K562 (cell line): ENCODE measurements at regions not wholly inside any gene's neighbourhood (a gene's known extent, or its start where the extent isn't known, plus 50 kb on each side); places are given as distances from the start of the nearest gene placed in this dataset.
A peak's percentile ranks its signal among the peaks of the same experiment; 100 is the strongest.

Experiments
- CC2D1A ChIP-seq: fragments of 450-650 bp; IDR thresholded peaks from 2 replicates; pipeline ENCODE4 v1.6.1; 2017; ENCODE audit warnings: mild to moderate bottlenecking
- HMBOX1 ChIP-seq: sonication (generic); IDR thresholded peaks from 2 replicates; pipeline ENCODE4 v1.6.1; 2016
- KLF16 ChIP-seq: IDR thresholded peaks from 2 replicates; pipeline ENCODE4 v1.6.1; 2016; ENCODE audit warnings: antibody characterized with exemption
- REST ChIP-seq, 2 experiments: fragments of 450-650 bp; formaldehyde crosslinking in 1 of 2; IDR thresholded peaks; 2 replicates each; pipeline versions ENCODE4 v1.4.0 to v1.6.1; 2014 to 2020; ENCODE audit warnings: mild to moderate bottlenecking in 2 of 2, borderline replicate concordance in 1 of 2, low read depth in 1 of 2
- STAG1 ChIP-seq: sonication (generic); formaldehyde crosslinking; IDR thresholded peaks from 2 replicates; pipeline ENCODE4 v1.5.0; 2020; ENCODE audit warnings: missing genetic modification reagents, borderline replicate concordance
- ZC3H4 ChIP-seq: sonication (generic); formaldehyde crosslinking; IDR thresholded peaks from 2 replicates; pipeline ENCODE4 v1.9.0; 2021; ENCODE audit warnings: missing genetic modification reagents, borderline replicate concordance
- ZNF354B ChIP-seq: fragments of 250-450 bp; sonication (Bioruptor Pico); IDR thresholded peaks from 2 replicates; pipeline ENCODE4 v1.4.0; 2020
- TF ChIP-seq, protein P1 (sequence below), 2 experiments: fragments of 450-650 bp in 1 of 2; sonication (generic) in 1 of 2; formaldehyde crosslinking; conservative IDR thresholded peaks; 2 replicates each; pipeline versions ENCODE4 v1.4.0 to v1.8.1; 2020 to 2022; ENCODE audit warnings: mild to moderate bottlenecking in 1 of 2, missing genetic modification reagents in 1 of 2

DNA sequence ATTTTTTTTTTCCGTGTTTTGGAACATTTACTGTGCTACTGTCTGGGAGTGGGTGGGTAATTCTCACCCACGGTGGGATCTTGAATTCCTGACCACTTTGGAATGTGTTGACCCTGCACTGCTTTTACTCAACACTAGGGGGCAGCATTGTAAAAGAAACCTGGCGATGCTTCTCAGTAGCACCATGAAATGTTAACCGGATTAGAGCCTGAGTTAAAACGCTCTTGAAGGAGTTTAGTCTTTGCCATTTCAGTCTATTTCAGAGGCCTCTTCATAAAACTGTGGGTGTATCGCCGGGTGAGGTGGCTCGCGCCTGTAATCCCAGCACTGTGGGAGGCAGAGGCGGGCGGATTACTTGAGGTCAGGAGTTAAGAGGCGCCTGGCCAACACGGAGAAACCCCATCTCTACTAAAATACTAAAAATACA lies 79.0 kb upstream of the PRNP start (continued):
- TF ChIP-seq, protein P1, sequence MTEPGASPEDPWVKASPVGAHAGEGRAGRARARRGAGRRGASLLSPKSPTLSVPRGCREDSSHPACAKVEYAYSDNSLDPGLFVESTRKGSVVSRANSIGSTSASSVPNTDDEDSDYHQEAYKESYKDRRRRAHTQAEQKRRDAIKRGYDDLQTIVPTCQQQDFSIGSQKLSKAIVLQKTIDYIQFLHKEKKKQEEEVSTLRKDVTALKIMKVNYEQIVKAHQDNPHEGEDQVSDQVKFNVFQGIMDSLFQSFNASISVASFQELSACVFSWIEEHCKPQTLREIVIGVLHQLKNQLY (CRISPR knock-in tag; conservative IDR thresholded peaks at IDR 0.05) = no peak
- TF ChIP-seq STAG1 = peak; percentile 71; the same call in 1 of the 2 replicates
- no peak for TF ChIP-seq ZNF354B (CRISPR knock-in tag)
- TF ChIP-seq KLF16 = 0 out of 2 replicates have a peak, but pooled peaks have one; percentile 11
- 0 out of 2 replicates have a peak, but pooled peaks have one; percentile 38 for TF ChIP-seq CC2D1A
- TF ChIP-seq ZC3H4 (CRISPR knock-in tag) = no peak
- TF ChIP-seq HMBOX1 = 0 out of 2 replicates have a peak, but pooled peaks have one; percentile 43
- TF ChIP-seq REST (IDR thresholded peaks at IDR 0.05; ENCODE audit: borderline replicate concordance) = peak; percentile 73
- TF ChIP-seq REST (CRISPR knock-in tag; IDR thresholded peaks at IDR 0.05; ENCODE audit: low read depth) = no peak
